ENCODE measurements at regions not wholly inside any gene's neighbourhood (a gene's known extent, or its start where the extent isn't known, plus 50 kb on each side); places are given as distances from the start of the nearest gene placed in this dataset.

- no peaks in the 10 kb centered on the region for H3K79me2 ChIP-seq (ENCODE audit: low read length)
- TF ChIP-seq EZH2phosphoT487 (IDR thresholded peaks at IDR 0.05; ENCODE audit: low read depth) = no peak
- no peak for TF ChIP-seq CTCF (IDR thresholded peaks at IDR 0.05; ENCODE audit: low read depth, low read length)
- H3K27me3 ChIP-seq (ENCODE audit: low read depth, low read length) = no peaks in the 10 kb centered on the region
- H4K20me1 ChIP-seq (ENCODE audit: insufficient read depth, low read length) = no peaks in the 10 kb centered on the region
- H3K4me2 ChIP-seq (ENCODE audit: low read length) = no peak overlapping the region
- H2AFZ ChIP-seq (ENCODE audit: low read depth, low read length) = no peak overlapping the region
- H3K9me3 ChIP-seq (ENCODE audit: insufficient read depth, low read length) = no peaks in the 10 kb centered on the region
- H3K4me1 ChIP-seq (ENCODE audit: low read length) = no peaks in the 10 kb centered on the region
- no peaks in the 10 kb centered on the region for H3K36me3 ChIP-seq (replicated peaks; ENCODE audit: low read depth, low read length)
- H3K9ac ChIP-seq (ENCODE audit: low read length) = no peak overlapping the region
- no peak overlapping the region for H3K4me3 ChIP-seq (ENCODE audit: low read length)
- no peak overlapping the region for H3K27ac ChIP-seq (ENCODE audit: low read length)
Measured at GRCh38 chr5:144577676-144578075, 407.0 kb downstream of the KCTD16 start.

GRCh38 chr5:144575736-144576135 is 405.1 kb downstream of the KCTD16 start:
- no peak overlapping the region for H3K4me3 ChIP-seq (ENCODE audit: low read length)
- no peak overlapping the region for H3K9ac ChIP-seq (ENCODE audit: low read length)
- H3K27ac ChIP-seq (ENCODE audit: low read length) = no peak overlapping the region
- H3K27me3 ChIP-seq (ENCODE audit: low read depth, low read length) = no peaks in the 10 kb centered on the region
- H3K4me2 ChIP-seq (ENCODE audit: low read length) = no peak overlapping the region
- no peaks in the 10 kb centered on the region for H3K79me2 ChIP-seq (ENCODE audit: low read length)
- H3K4me1 ChIP-seq (ENCODE audit: low read length) = no peaks in the 10 kb centered on the region
- H3K9me3 ChIP-seq (ENCODE audit: insufficient read depth, low read length) = no peaks in the 10 kb centered on the region
- no peak overlapping the region for H2AFZ ChIP-seq (ENCODE audit: low read depth, low read length)
- no peaks in the 10 kb centered on the region for H4K20me1 ChIP-seq (ENCODE audit: insufficient read depth, low read length)
- no peaks in the 10 kb centered on the region for H3K36me3 ChIP-seq (replicated peaks; ENCODE audit: low read depth, low read length)
- TF ChIP-seq CTCF (IDR thresholded peaks at IDR 0.05; ENCODE audit: low read depth, low read length) (no peak), EZH2phosphoT487 (IDR thresholded peaks at IDR 0.05; ENCODE audit: low read depth) (no peak)

GRCh38 chr5:144567421-144567780 is 396.7 kb downstream of the KCTD16 start:
- no peaks in the 10 kb centered on the region for H3K79me2 ChIP-seq (ENCODE audit: low read length)
- no peaks in the 10 kb centered on the region for H4K20me1 ChIP-seq (ENCODE audit: insufficient read depth, low read length)
- TF ChIP-seq EZH2phosphoT487 (IDR thresholded peaks at IDR 0.05; ENCODE audit: low read depth) = no peak
- no peak for TF ChIP-seq CTCF (IDR thresholded peaks at IDR 0.05; ENCODE audit: low read depth, low read length)
- no peaks in the 10 kb centered on the region for H3K36me3 ChIP-seq (replicated peaks; ENCODE audit: low read depth, low read length)
- H3K27me3 ChIP-seq (ENCODE audit: low read depth, low read length) = no peaks in the 10 kb centered on the region
- no peak overlapping the region for H3K27ac ChIP-seq (ENCODE audit: low read length)
- no peaks in the 10 kb centered on the region for H3K9me3 ChIP-seq (ENCODE audit: insufficient read depth, low read length)
- H3K4me2 ChIP-seq (ENCODE audit: low read length) = no peak overlapping the region
- no peak overlapping the region for H2AFZ ChIP-seq (ENCODE audit: low read depth, low read length)
- H3K4me3 ChIP-seq (ENCODE audit: low read length) = no peak overlapping the region
- no peaks in the 10 kb centered on the region for H3K4me1 ChIP-seq (ENCODE audit: low read length)
- no peak overlapping the region for H3K9ac ChIP-seq (ENCODE audit: low read length)

GRCh38 chr5:144566747-144567420 is 396.2 kb downstream of the KCTD16 start:
- no peaks in the 10 kb centered on the region for H3K27me3 ChIP-seq (ENCODE audit: low read depth, low read length)
- no peak overlapping the region for H3K27ac ChIP-seq (ENCODE audit: low read length)
- H4K20me1 ChIP-seq (ENCODE audit: insufficient read depth, low read length) = no peaks in the 10 kb centered on the region
- no peak overlapping the region for H3K9ac ChIP-seq (ENCODE audit: low read length)
- H3K79me2 ChIP-seq (ENCODE audit: low read length) = no peaks in the 10 kb centered on the region
- no peaks in the 10 kb centered on the region for H3K4me1 ChIP-seq (ENCODE audit: low read length)
- no peaks in the 10 kb centered on the region for H3K9me3 ChIP-seq (ENCODE audit: insufficient read depth, low read length)
- no peak overlapping the region for H3K4me2 ChIP-seq (ENCODE audit: low read length)
- no peak overlapping the region for H2AFZ ChIP-seq (ENCODE audit: low read depth, low read length)
- H3K36me3 ChIP-seq (replicated peaks; ENCODE audit: low read depth, low read length) = no peaks in the 10 kb centered on the region
- TF ChIP-seq CTCF (IDR thresholded peaks at IDR 0.05; ENCODE audit: low read depth, low read length) (no peak), EZH2phosphoT487 (IDR thresholded peaks at IDR 0.05; ENCODE audit: low read depth) (no peak)
- H3K4me3 ChIP-seq (ENCODE audit: low read length) = no peak overlapping the region
